ENCODE measurements at regions not wholly inside any gene's neighbourhood (a gene's known extent, or its start where the extent isn't known, plus 50 kb on each side); places are given as distances from the start of the nearest gene placed in this dataset.

DNA sequence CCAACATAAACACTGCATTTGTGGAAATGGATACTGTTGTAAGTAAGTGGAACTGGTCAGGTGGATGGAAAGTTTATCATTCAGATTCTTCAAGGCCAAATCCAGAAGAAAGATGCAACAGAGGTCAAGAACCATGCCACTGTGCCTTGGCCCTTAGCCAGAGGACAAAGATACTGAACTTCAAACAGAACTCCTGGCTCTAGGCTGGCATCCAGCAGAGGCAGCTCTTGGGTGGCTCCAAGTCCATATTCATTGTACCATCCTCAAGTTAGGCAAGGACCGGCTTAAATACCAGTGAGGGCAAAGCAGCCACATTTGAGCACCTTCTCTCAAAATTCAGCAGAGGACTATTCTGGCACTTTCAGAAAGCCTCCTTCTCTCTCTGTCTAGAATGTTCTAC, 53.2 kb downstream of the DNAAF9 start:
- H3K4me3 ChIP-seq (ENCODE audit: low read depth, low read length) = no peak overlapping the region
- TF ChIP-seq, protein P1, sequence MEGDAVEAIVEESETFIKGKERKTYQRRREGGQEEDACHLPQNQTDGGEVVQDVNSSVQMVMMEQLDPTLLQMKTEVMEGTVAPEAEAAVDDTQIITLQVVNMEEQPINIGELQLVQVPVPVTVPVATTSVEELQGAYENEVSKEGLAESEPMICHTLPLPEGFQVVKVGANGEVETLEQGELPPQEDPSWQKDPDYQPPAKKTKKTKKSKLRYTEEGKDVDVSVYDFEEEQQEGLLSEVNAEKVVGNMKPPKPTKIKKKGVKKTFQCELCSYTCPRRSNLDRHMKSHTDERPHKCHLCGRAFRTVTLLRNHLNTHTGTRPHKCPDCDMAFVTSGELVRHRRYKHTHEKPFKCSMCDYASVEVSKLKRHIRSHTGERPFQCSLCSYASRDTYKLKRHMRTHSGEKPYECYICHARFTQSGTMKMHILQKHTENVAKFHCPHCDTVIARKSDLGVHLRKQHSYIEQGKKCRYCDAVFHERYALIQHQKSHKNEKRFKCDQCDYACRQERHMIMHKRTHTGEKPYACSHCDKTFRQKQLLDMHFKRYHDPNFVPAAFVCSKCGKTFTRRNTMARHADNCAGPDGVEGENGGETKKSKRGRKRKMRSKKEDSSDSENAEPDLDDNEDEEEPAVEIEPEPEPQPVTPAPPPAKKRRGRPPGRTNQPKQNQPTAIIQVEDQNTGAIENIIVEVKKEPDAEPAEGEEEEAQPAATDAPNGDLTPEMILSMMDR (IDR thresholded peaks at IDR 0.05; ENCODE audit: control insufficient read depth, extremely low read depth, insufficient read depth) = no peak
- no peak for DNase-seq (ENCODE audit: low read depth)

DNA sequence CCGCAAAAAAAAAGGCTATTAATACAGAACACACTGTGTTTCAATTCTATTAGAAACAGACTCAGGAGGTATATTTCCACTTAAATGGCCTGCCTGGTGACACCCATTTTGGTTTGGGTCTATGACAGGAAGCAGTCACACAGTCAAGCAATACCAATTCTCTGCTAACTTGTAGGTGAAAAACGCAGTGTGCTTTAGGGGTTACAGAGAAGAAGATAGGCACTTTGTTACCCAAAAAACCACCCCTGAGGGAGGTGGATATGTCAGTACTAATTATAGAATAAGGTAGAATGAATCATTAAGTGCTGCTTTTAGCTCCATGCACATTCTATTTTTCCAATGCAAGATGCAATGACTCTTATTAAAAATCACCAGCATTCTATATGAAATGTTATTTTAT, 53.8 kb downstream of the DNAAF9 start:
- no peak overlapping the region for H3K4me3 ChIP-seq (ENCODE audit: low read depth, low read length)
- DNase-seq (ENCODE audit: low read depth) = no peak
- TF ChIP-seq, protein P1 (IDR thresholded peaks at IDR 0.05; ENCODE audit: control insufficient read depth, extremely low read depth, insufficient read depth) = no peak

DNA sequence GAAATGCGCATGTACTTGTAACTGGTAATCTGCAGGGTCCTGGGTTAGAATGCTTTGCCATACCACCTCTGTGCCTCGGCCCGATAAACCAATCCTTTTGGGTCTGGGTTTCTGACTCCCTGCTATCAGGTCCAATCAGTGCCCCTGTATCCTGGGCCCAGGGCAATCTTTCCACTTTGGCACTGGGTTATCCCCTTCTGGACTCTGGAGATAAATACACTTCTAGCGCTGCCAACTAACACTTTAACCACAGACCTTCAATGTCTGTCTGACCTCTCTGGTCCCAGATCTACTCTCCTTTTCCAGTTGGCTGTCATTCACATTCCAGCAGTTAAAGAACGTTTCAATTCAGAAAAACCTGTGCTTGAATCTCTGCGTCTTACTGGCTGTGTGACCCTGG, 55.3 kb downstream of the DNAAF9 start:
- TF ChIP-seq, protein P1 (IDR thresholded peaks at IDR 0.05; ENCODE audit: control insufficient read depth, extremely low read depth, insufficient read depth) = no peak
- H3K4me3 ChIP-seq (ENCODE audit: low read depth, low read length) = no peak overlapping the region
- no peak for DNase-seq (ENCODE audit: low read depth)

DNA sequence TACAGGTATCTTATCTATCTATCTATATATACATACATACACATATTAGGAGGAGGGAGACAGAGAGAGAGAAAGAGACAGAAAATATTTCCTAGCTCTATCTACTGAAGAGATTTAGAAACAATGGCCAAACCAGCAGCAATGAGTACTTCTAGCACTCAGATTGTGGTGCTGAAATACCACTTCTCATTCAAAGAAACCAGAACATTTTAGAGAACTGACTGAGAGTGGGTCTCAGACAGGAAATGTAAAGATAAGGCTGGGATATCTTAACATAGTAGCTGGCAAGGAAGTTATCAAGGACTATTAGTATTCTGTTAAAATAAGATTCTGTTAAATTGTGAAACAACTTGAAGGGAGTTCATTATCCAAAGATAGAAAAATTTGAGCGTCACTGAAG, 57.0 kb downstream of the DNAAF9 start:
- no peak overlapping the region for H3K4me3 ChIP-seq (ENCODE audit: low read depth, low read length)
- TF ChIP-seq, protein P1 (IDR thresholded peaks at IDR 0.05; ENCODE audit: control insufficient read depth, extremely low read depth, insufficient read depth) = no peak
- no peak for DNase-seq (ENCODE audit: low read depth)

DNA sequence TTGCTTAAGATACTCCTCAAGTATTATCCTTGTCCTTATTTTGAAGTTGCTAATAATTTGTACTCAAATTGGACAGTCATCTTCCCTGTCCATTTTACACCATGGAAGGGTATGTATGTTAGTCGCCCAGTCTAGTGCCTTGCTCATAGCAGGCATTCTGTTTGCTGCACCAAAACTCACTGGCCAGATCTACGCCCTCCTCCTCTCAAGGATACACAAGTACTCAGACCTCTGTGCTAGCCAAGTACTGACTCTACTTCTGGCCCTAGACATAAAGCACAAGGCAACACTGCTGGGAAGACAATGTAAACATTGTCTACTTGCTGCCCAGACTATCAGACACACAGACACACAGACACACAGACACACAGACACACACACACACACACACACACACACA, 57.7 kb downstream of the DNAAF9 start:
- no peak overlapping the region for H3K4me3 ChIP-seq (ENCODE audit: low read depth, low read length)
- TF ChIP-seq, protein P1 (IDR thresholded peaks at IDR 0.05; ENCODE audit: control insufficient read depth, extremely low read depth, insufficient read depth) = no peak
- no peak for DNase-seq (ENCODE audit: low read depth)

DNA sequence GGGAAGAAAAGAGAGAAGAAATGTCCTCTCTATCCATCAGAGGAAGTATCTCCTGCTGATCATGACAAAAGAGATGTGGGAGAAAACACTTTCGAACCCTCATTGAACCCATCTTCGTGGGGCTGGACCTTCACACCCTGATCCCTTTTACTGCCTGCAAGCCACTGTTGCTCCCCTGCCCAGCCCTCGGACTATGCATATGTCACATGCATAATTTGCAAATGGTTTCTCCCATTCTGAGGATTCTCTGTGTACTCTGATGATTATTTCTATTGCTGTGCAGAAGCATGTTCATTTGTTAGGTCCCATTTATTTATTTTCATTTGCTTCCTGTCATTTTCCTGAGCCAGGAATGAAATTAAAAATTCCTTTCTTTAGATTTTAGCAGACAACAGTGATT, 64.7 kb downstream of the DNAAF9 start:
- no peak overlapping the region for H3K4me3 ChIP-seq (ENCODE audit: low read depth, low read length)
- DNase-seq (ENCODE audit: low read depth) = no peak
- TF ChIP-seq, protein P1 (IDR thresholded peaks at IDR 0.05; ENCODE audit: control insufficient read depth, extremely low read depth, insufficient read depth) = no peak

DNA sequence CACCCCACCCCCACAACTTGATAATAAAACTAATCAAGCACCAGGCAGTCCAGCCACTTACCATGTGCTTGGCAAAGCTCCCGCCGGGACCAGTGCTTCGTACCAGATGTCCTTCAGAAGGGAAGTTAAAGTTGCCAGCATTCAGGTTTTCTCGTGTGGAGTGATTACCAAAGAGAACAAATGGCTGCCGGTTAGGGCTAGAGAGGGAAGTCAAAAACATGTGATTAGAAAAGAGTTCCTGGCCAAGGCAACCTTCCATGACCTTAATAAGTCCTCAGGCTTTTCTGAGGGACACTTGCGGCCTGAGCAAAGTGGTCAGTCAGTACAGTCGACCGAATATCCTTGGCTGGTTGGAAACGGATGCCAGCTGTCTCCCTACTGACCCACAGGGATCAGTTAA, 67.0 kb downstream of the DNAAF9 start:
- no peak overlapping the region for H3K4me3 ChIP-seq (ENCODE audit: low read depth, low read length)
- DNase-seq (ENCODE audit: low read depth) = peak; percentile 19
- TF ChIP-seq, protein P1 (IDR thresholded peaks at IDR 0.05; ENCODE audit: control insufficient read depth, extremely low read depth, insufficient read depth) = no peak

All from LNCaP clone FGC (cell line).